Head of caudate nucleus (tissue), 42 donors: ENCODE measurements at regions not wholly inside any gene's neighbourhood (a gene's known extent, or its start where the extent isn't known, plus 50 kb on each side); places are given as distances from the start of the nearest gene placed in this dataset.
A peak's percentile ranks its signal among the peaks of the same experiment; 100 is the strongest.
"Not testable (repeated sequence)": the region's sequence is repeated elsewhere in the genome, so short reads cannot be mapped to it uniquely, and the experiment has no call there.

Experiments used
- DNase-seq, 42 donors: peaks; one replicate each; pipeline versions ENCODE4 v3.0.0 to v3.0.0-alpha.2; 2020 to 2021; ENCODE audit warnings: mixed read lengths in 7 of 42
- intact Hi-C: fragments of 100-400 bp; cut with DNase I; formaldehyde crosslinking; loops from one replicate; pipeline ENCODE4 v1.15.0; 2022

DNA sequence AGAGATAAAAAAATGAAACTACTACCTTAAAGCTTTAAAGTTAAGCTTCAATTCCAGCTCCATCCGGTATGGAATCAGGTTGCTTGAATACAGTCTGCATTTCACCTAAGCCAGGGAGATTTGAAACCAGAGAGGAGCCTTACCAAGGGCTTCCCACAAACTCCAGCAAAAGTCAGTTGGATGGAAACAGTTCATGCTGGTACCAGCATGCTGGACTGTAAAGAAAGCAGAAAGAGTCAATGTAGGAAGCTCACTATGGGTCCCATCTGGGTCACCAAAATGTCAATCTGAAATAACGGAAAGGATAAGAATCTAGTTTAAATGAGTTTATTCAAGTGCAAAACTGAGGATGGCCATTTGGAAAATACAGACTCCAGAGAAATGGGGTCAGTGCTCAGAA, 65.3 kb downstream of the CDO1 start:
- intact Hi-C loops: no loop called here

DNA sequence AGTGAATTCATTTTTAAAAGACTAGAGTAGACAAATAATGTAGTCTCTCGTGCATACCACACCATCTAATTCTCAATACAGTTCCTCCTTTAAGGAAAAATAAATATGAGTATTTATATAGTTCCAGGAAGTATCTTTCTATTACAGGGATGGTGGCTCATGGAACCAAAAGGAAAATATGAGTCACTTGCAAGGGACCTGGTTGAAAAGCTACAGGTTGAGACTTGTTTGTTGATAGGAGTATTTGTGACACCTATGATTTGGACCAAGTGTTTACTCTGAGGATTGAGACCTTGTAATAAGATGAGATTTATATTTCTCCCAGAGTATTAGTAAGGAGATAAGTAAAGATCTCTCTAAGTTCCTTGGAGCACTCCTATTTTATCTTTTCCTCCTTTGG, 67.4 kb downstream of the CDO1 start:
- intact Hi-C loops: no loop called here
- no peak for DNase-seq

More for the DNA sequence above, 65.3 kb downstream of the CDO1 start:
- no peak for DNase-seq

DNA sequence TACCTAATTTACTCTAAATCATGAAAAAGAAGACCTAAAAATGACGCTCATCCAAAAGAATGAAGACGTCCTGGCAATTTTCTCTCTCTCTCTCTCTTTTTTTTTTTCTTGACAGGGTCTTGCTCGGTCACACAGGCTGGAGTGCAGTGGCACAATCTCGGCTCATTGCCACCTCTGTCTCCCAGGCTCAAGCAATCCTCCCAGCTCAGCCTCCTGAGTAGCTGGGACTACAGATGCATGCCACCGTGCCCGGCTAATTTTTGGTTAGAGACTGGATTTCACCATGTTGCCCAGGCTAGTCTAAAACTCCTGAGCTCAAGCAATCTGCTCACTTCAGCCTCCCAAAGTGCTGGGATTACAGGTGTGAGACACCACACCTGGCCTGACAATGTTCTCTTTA, 77.2 kb downstream of the CDO1 start:
- DNase-seq, intact Hi-C loops: not testable (repeated sequence)

DNA sequence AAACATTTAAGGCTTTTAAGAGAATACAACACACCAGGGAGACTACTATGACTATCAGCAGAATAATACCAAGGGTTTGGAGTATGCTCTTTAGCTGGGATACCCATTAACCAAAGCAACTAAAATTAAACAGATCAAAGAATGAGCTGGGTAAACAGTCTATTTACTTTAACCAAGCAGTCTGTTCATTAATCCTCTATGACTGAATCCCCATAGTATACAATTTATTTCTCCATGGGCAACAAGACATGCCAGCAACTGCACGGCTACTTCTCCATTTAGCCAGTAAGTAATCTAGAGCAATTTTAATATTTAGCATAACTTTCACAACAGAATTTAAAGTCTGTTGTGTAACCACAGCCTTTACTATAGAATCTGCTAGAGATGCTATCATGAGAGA, 77.6 kb downstream of the CDO1 start:
- DNase-seq: no peak
- intact Hi-C loops: no loop called here

GRCh38 chr5:115737452-115737851, 79.0 kb downstream of the CDO1 start:
- no peak for DNase-seq
- intact Hi-C loops: no loop called here

GRCh38 chr5:115736690-115737005, 79.8 kb downstream of the CDO1 start:
- intact Hi-C loops: no loop called here
- no peak for DNase-seq

DNA sequence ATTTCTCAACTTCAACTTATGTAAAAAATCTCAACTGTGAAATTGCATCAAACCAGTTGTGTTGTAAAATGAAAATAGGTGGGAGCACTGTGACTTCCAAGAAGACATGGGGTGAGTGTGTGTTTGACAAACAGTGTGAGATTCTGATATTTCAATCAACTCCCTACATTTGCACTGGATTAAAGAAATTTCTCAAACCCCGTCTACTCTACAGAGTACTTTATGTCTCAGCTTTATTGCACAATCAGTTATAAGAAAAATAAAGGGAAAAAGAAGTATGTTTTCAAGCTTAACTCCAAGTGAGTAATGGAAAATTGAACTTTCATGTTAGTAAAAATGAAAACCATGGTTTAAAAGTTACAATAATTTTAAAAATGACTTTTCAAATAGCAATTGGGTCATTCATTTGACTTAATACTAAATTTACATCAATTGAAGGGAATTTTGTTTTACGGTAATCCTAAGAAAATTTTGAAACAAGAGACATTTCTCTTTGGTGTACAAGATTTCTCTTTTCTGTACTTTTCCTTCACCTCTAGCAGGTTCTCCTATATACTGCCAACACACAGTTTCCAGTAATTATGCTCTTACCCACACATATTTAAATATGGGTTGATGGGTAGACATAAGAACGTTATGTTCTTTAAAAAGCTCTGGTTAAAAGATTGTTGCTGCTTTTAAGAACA, 80.3 kb downstream of the CDO1 start:
- intact Hi-C loops: no loop called here
- peak in 1 of 42 donors; percentile 19 for DNase-seq

- intact Hi-C loops: no loop called here
- peak in 34 of 42 donors; percentile 1 to 71 (median 24) for DNase-seq
Observed at GRCh38 chr5:115735108-115735998, 81.1 kb downstream of the CDO1 start.

GRCh38 chr5:115733607-115734006, 82.9 kb downstream of the CDO1 start:
- intact Hi-C loops: no loop called here

DNA sequence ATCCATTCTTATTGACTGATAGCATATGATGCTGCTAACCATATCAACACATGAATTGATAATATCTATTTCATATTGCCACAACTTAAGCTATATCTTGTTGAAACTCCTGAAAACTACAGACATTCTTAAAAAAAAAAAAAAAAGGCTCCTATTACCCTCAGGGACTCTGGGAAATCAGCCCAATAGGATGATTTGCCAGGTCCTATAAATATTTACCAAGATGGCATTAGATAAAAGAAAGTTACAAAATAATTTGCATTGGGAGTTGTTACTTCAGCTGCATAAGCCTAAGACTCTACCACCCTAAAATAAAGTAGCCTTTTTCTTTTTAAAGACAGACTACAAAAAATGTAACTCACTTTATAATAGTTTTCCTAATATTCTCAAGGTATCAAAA, 84.4 kb downstream of the CDO1 start:
- DNase-seq: no peak
- intact Hi-C loops: no loop called here

More at GRCh38 chr5:115733607-115734006, 82.9 kb downstream of the CDO1 start:
- peak in 3 of 42 donors; percentile 4 to 41 (median 38) for DNase-seq

- intact Hi-C loops: no loop called here
- DNase-seq: no peak
Observed at GRCh38 chr5:115725522-115725921, 90.9 kb downstream of the CDO1 start.

DNA sequence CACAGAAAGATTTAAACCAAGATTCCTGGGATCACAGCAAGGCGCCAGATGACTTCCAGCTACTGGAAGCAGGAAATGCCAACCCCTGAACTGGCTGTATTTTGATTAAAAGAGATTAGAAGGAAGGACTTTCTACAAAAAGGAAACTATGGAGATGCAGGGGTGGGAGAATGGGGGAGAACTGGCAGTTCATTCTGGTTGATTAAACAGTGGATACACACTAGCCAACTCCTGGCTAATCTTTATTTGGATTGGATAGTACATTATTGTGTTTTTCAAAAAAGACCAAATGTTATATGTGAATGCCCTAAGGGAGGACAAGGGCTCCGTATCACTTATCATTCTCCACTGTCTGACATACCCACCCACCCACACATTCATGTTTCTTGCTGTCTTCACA, 93.2 kb downstream of the CDO1 start:
- peak in 1 of 42 donors; percentile 25 for DNase-seq
- intact Hi-C loops: no loop called here

- intact Hi-C loops: no loop called here
- DNase-seq: no peak
Observed at GRCh38 chr5:115720888-115721287, 95.1 kb upstream of the TMED7 start.

- intact Hi-C loops: no loop called here
- no peak for DNase-seq
Observed at GRCh38 chr5:115718927-115719326, 93.1 kb upstream of the TMED7 start.

DNA sequence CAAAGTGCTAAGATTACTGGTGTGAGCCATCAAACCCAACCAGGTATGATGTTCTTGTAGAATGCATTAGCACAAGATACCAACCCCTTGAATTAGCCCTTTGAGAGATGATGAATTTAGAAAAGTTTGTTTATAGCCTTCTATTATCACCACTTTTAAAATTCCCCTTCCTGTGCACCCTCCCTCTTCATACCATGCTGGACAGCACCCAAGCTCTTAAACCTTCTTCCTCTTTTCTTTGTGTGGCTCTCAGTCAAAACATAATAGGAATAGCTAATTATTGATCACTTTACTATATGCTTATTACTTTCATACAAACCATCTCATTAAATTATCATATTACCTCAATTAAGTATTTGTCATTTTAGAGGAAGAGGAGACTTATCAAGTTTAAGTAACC, 87.6 kb upstream of the TMED7 start:
- intact Hi-C loops: no loop called here
- DNase-seq: no peak

GRCh38 chr5:115709585-115709984, 83.7 kb upstream of the TMED7 start:
- intact Hi-C loops: no loop called here

DNA sequence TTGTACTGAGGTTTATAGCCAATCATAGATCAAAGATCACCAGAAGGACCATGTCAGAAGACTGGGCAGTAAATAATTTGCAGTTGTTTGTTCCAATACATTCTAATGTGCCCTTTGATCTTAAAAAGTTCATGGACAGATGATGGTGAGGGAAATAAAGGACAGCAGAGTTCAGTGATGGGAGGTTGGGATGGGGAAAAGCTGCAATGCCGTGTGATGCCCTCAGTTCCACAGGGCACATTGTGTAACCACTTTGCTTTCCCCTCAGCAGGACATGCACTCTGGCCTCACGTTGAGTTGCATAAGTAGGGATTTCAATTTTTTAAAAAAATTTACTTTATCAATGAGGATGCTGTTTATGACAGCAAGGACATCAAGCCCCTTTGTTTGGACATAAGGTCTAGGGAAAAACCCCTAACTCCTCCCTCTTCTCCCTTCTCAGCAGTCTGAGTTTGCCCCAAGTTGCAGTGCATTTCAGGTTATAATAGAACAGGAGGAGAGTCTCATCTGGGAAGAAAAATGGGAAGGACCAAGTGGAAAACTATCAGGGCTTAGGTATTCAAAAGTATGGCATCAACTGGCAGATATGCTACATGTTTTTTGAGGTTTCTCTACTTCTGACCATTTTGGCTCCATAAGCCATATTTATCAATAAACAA, 83.1 kb upstream of the TMED7 start:
- DNase-seq: no peak
- intact Hi-C loops: no loop called here

More at GRCh38 chr5:115709585-115709984, 83.7 kb upstream of the TMED7 start:
- DNase-seq: no peak

DNA sequence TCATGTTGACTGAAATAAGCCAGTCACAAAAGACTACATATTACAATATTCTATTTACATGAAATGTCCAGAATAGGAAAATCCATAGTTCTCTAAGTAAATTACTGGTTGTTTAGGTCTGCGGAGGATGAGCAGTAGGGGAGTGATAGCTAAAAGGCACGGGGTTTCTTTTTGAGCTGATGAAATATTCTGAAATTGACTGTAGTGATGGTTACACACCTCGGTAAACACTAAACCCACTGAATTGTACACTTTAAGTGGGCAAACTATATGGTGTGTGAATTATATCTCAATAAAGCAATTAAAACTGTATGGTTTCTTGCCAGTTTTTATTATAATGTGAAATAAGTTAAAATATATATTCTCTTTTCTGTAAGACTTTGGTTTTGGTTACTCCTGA, 77.7 kb upstream of the TMED7 start:
- intact Hi-C loops: no loop called here
- DNase-seq: no peak

DNA sequence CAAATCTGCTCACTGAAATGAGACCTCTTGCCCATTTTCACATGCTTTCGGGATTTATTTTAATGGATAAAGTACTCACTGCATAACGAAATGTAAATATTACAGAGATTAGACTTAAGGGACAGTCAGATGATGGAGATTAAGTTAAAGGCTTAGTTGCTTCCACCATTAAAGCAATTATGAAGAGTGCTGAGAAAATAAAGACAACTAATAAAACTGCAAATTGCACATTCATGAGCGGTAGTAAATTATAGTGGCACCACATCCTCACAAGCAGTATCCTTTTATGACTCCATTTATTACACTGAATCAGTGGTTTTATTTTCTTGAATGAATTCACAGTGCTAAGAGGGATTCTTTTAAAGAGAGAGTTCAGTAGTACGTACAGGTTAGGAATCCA, 76.2 kb upstream of the TMED7 start:
- no peak for DNase-seq
- intact Hi-C loops: no loop called here

DNA sequence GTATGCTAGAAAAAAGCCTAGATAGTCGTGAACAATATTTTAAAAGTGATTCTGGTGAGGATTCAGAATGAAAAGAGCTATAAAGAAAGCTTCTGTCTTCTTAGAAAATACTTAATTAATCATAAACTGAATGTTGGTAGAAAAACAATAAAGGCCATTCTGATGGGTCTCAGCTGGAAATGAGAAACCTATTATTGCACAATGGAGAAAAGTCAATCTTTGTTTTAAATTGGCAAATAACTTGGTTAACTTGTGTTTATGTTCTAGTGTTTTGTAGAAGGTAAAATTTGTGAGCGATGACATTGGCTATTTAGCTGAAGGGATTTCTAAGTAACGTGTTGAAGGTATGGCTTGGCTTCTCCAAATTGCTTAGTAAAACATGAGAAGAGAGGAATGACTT, 74.1 kb upstream of the TMED7 start:
- intact Hi-C loops: no loop called here
- no peak for DNase-seq
